ENCODE measurements at regions not wholly inside any gene's neighbourhood (a gene's known extent, or its start where the extent isn't known, plus 50 kb on each side); places are given as distances from the start of the nearest gene placed in this dataset.

GRCh38 chr12:39033782-39034181, 128.4 kb upstream of the CPNE8 start:
- Histone ChIP-seq H3K79me1 (ENCODE audit: low read depth, low read length) (no peaks in the 10 kb centered on the region), H3K14ac (ENCODE audit: low read length) (no peak overlapping the region), H4K8ac (ENCODE audit: low read depth, low read length) (no peak overlapping the region), H4K91ac (ENCODE audit: low read depth, low read length, poor library complexity) (no peak overlapping the region), H2AFZ (ENCODE audit: low read length) (no peak overlapping the region), H3K27me3 (ENCODE audit: control insufficient read depth in 3 of 3, insufficient read depth in 3 of 3, low read depth in 1 of 3, low read length in 3 of 3) (no peaks in the 10 kb centered on the region), H2BK12ac (ENCODE audit: low read length) (no peak overlapping the region), H3K4me1 (ENCODE audit: control insufficient read depth in 2 of 2, insufficient read depth in 1 of 2, low read depth in 1 of 2, low read length in 2 of 2) (no peaks in the 10 kb centered on the region), H3K9me3 (replicated peaks in 1 of 2; ENCODE audit: control insufficient read depth in 2 of 2, insufficient read depth in 1 of 2, low read depth in 1 of 2, low read length in 2 of 2) (no peaks in the 10 kb centered on the region), H3K18ac (ENCODE audit: low read length) (no peak overlapping the region), H3K27ac (replicated peaks; ENCODE audit: low read length) (no peak overlapping the region), H3K4me2 (ENCODE audit: insufficient read depth, low read length, poor library complexity, severe bottlenecking) (no peak overlapping the region), H2BK5ac (ENCODE audit: low read length) (no peak overlapping the region), H2BK120ac (ENCODE audit: low read depth, low read length) (no peak overlapping the region), H3K4ac (ENCODE audit: low read length) (no peak overlapping the region), H3K4me3 (ENCODE audit: low read length in 2 of 2) (no peak overlapping the region), H3K36me3 (replicated peaks in 1 of 2; ENCODE audit: control insufficient read depth in 2 of 2, insufficient read depth in 2 of 2, low read length in 2 of 2) (no peaks in the 10 kb centered on the region), H3K23ac (ENCODE audit: low read depth, low read length, poor library complexity) (no peak overlapping the region), H2BK15ac (ENCODE audit: low read length) (no peak overlapping the region), H2AK5ac (ENCODE audit: low read depth, low read length) (no peak overlapping the region), H3K9ac (ENCODE audit: low read depth, low read length, poor library complexity) (no peak overlapping the region)
- no CpG with 5 or more reads among the region's 4 CpGs for WGBS, 2 donors (ENCODE audit: extremely low coverage in 2 of 2, insufficient read length in 2 of 2, insufficient replicate concordance in 1 of 2)
- DNase-seq (ENCODE audit: low spot score) = no peak

- Histone ChIP-seq H2BK5ac (ENCODE audit: low read length) (no peak overlapping the region), H3K4me2 (ENCODE audit: insufficient read depth, low read length, poor library complexity, severe bottlenecking) (no peak overlapping the region), H4K91ac (ENCODE audit: low read depth, low read length, poor library complexity) (no peak overlapping the region), H3K14ac (ENCODE audit: low read length) (no peak overlapping the region), H3K79me1 (ENCODE audit: low read depth, low read length) (no peaks in the 10 kb centered on the region), H3K4me3 (ENCODE audit: low read length in 2 of 2) (no peak overlapping the region), H2AK5ac (ENCODE audit: low read depth, low read length) (no peak overlapping the region), H3K27ac (replicated peaks; ENCODE audit: low read length) (no peak overlapping the region), H2BK12ac (ENCODE audit: low read length) (no peak overlapping the region), H3K9me3 (replicated peaks in 1 of 2; ENCODE audit: control insufficient read depth in 2 of 2, insufficient read depth in 1 of 2, low read depth in 1 of 2, low read length in 2 of 2) (no peaks in the 10 kb centered on the region), H3K4me1 (ENCODE audit: control insufficient read depth in 2 of 2, insufficient read depth in 1 of 2, low read depth in 1 of 2, low read length in 2 of 2) (no peaks in the 10 kb centered on the region), H3K23ac (ENCODE audit: low read depth, low read length, poor library complexity) (no peak overlapping the region), H3K18ac (ENCODE audit: low read length) (no peak overlapping the region), H3K27me3 (ENCODE audit: control insufficient read depth in 3 of 3, insufficient read depth in 3 of 3, low read depth in 1 of 3, low read length in 3 of 3) (no peaks in the 10 kb centered on the region), H3K36me3 (replicated peaks in 1 of 2; ENCODE audit: control insufficient read depth in 2 of 2, insufficient read depth in 2 of 2, low read length in 2 of 2) (no peaks in the 10 kb centered on the region), H2AFZ (ENCODE audit: low read length) (no peak overlapping the region), H2BK15ac (ENCODE audit: low read length) (no peak overlapping the region), H3K4ac (ENCODE audit: low read length) (no peak overlapping the region), H3K9ac (ENCODE audit: low read depth, low read length, poor library complexity) (no peak overlapping the region), H4K8ac (ENCODE audit: low read depth, low read length) (no peak overlapping the region), H2BK120ac (ENCODE audit: low read depth, low read length) (no peak overlapping the region)
- DNase-seq (ENCODE audit: low spot score) = no peak
- no CpG with 5 or more reads among the region's 2 CpGs for WGBS, 2 donors (ENCODE audit: extremely low coverage in 2 of 2, insufficient read length in 2 of 2, insufficient replicate concordance in 1 of 2)
Measured at GRCh38 chr12:39032448-39032847, 127.1 kb upstream of the CPNE8 start.

- H3K4me2 ChIP-seq (ENCODE audit: insufficient read depth, low read length, poor library complexity, severe bottlenecking) = no peak overlapping the region
- no peak overlapping the region for H3K14ac ChIP-seq (ENCODE audit: low read length)
- H3K9me3 ChIP-seq (replicated peaks in 1 of 2; ENCODE audit: control insufficient read depth in 2 of 2, insufficient read depth in 1 of 2, low read depth in 1 of 2, low read length in 2 of 2) = no peaks in the 10 kb centered on the region
- H3K18ac ChIP-seq (ENCODE audit: low read length) = no peak overlapping the region
- H4K8ac ChIP-seq (ENCODE audit: low read depth, low read length) = no peak overlapping the region
- H2BK120ac ChIP-seq (ENCODE audit: low read depth, low read length) = no peak overlapping the region
- H3K4me3 ChIP-seq (ENCODE audit: low read length in 2 of 2) = no peak overlapping the region
- no peak overlapping the region for H3K4ac ChIP-seq (ENCODE audit: low read length)
- no peak overlapping the region for H4K91ac ChIP-seq (ENCODE audit: low read depth, low read length, poor library complexity)
- no peak overlapping the region for H3K23ac ChIP-seq (ENCODE audit: low read depth, low read length, poor library complexity)
- no peak overlapping the region for H3K9ac ChIP-seq (ENCODE audit: low read depth, low read length, poor library complexity)
- no peaks in the 10 kb centered on the region for H3K4me1 ChIP-seq (ENCODE audit: control insufficient read depth in 2 of 2, insufficient read depth in 1 of 2, low read depth in 1 of 2, low read length in 2 of 2)
- H2AFZ ChIP-seq (ENCODE audit: low read length) = no peak overlapping the region
- H2BK5ac ChIP-seq (ENCODE audit: low read length) = no peak overlapping the region
- DNase-seq (ENCODE audit: low spot score) = no peak
- H2AK5ac ChIP-seq (ENCODE audit: low read depth, low read length) = no peak overlapping the region
- H3K36me3 ChIP-seq (replicated peaks in 1 of 2; ENCODE audit: control insufficient read depth in 2 of 2, insufficient read depth in 2 of 2, low read length in 2 of 2) = no peaks in the 10 kb centered on the region
- no peak overlapping the region for H2BK12ac ChIP-seq (ENCODE audit: low read length)
- H3K79me1 ChIP-seq (ENCODE audit: low read depth, low read length) = no peaks in the 10 kb centered on the region
- no peak overlapping the region for H3K27ac ChIP-seq (replicated peaks; ENCODE audit: low read length)
- H3K27me3 ChIP-seq (ENCODE audit: control insufficient read depth in 3 of 3, insufficient read depth in 3 of 3, low read depth in 1 of 3, low read length in 3 of 3) = no peaks in the 10 kb centered on the region
- no peak overlapping the region for H2BK15ac ChIP-seq (ENCODE audit: low read length)
Measured at GRCh38 chr12:39032034-39032433, 126.6 kb upstream of the CPNE8 start.

- Histone ChIP-seq H3K4me3 (ENCODE audit: low read length in 2 of 2) (no peak overlapping the region), H3K14ac (ENCODE audit: low read length) (no peak overlapping the region), H3K4me1 (ENCODE audit: control insufficient read depth in 2 of 2, insufficient read depth in 1 of 2, low read depth in 1 of 2, low read length in 2 of 2) (no peaks in the 10 kb centered on the region), H3K4me2 (ENCODE audit: insufficient read depth, low read length, poor library complexity, severe bottlenecking) (no peak overlapping the region), H2AFZ (ENCODE audit: low read length) (no peak overlapping the region), H3K27ac (replicated peaks; ENCODE audit: low read length) (no peak overlapping the region), H2BK5ac (ENCODE audit: low read length) (no peak overlapping the region), H3K36me3 (replicated peaks in 1 of 2; ENCODE audit: control insufficient read depth in 2 of 2, insufficient read depth in 2 of 2, low read length in 2 of 2) (no peaks in the 10 kb centered on the region), H3K23ac (ENCODE audit: low read depth, low read length, poor library complexity) (no peak overlapping the region), H2BK12ac (ENCODE audit: low read length) (no peak overlapping the region), H3K79me1 (ENCODE audit: low read depth, low read length) (no peaks in the 10 kb centered on the region), H4K8ac (ENCODE audit: low read depth, low read length) (no peak overlapping the region), H3K9me3 (replicated peaks in 1 of 2; ENCODE audit: control insufficient read depth in 2 of 2, insufficient read depth in 1 of 2, low read depth in 1 of 2, low read length in 2 of 2) (no peaks in the 10 kb centered on the region), H2AK5ac (ENCODE audit: low read depth, low read length) (no peak overlapping the region), H2BK15ac (ENCODE audit: low read length) (no peak overlapping the region), H4K91ac (ENCODE audit: low read depth, low read length, poor library complexity) (no peak overlapping the region), H3K18ac (ENCODE audit: low read length) (no peak overlapping the region), H2BK120ac (ENCODE audit: low read depth, low read length) (no peak overlapping the region), H3K9ac (ENCODE audit: low read depth, low read length, poor library complexity) (no peak overlapping the region), H3K27me3 (ENCODE audit: control insufficient read depth in 3 of 3, insufficient read depth in 3 of 3, low read depth in 1 of 3, low read length in 3 of 3) (no peaks in the 10 kb centered on the region), H3K4ac (ENCODE audit: low read length) (no peak overlapping the region)
- no CpG with 5 or more reads among the region's 1 CpG for WGBS, 2 donors (ENCODE audit: extremely low coverage in 2 of 2, insufficient read length in 2 of 2, insufficient replicate concordance in 1 of 2)
- no peak for DNase-seq (ENCODE audit: low spot score)
Measured at GRCh38 chr12:39028382-39028781, 123.0 kb upstream of the CPNE8 start.

All from neuronal stem cell (in vitro differentiated cells).